ENCODE measurements at regions not wholly inside any gene's neighbourhood (a gene's known extent, or its start where the extent isn't known, plus 50 kb on each side); places are given as distances from the start of the nearest gene placed in this dataset.

DNA sequence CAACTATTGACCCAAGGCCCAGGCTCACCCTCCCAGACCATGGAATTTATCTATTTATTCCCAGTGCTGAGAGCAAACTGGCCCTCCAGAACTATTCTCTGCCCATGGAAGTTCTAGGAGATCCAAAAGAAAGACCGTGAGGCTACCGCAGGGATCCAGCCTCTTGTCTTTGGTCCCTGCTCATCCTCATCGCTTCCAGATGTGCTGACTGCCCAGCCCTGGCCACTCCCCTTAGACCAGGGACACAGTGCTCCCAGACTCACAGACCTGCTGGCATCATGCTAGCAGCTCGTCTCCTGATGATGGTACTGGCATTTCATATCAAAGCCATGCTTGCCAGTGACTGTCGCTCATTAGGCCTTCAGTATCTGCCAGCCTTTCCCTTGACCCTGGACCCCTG lies 405.7 kb upstream of the PPP2R3A start:
- TF ChIP-seq, protein P1, sequence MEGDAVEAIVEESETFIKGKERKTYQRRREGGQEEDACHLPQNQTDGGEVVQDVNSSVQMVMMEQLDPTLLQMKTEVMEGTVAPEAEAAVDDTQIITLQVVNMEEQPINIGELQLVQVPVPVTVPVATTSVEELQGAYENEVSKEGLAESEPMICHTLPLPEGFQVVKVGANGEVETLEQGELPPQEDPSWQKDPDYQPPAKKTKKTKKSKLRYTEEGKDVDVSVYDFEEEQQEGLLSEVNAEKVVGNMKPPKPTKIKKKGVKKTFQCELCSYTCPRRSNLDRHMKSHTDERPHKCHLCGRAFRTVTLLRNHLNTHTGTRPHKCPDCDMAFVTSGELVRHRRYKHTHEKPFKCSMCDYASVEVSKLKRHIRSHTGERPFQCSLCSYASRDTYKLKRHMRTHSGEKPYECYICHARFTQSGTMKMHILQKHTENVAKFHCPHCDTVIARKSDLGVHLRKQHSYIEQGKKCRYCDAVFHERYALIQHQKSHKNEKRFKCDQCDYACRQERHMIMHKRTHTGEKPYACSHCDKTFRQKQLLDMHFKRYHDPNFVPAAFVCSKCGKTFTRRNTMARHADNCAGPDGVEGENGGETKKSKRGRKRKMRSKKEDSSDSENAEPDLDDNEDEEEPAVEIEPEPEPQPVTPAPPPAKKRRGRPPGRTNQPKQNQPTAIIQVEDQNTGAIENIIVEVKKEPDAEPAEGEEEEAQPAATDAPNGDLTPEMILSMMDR (IDR thresholded peaks at IDR 0.05; ENCODE audit: borderline replicate concordance, extremely low read depth, low read length, poor library complexity, severe bottlenecking) = no peak
- TF ChIP-seq EZH2 (IDR thresholded peaks at IDR 0.05; ENCODE audit: borderline replicate concordance, low read depth, low read length, severe bottlenecking) = no peak

Measured in DND-41 (cell line).